Erythroblast (primary cell): ENCODE measurements at regions not wholly inside any gene's neighbourhood (a gene's known extent, or its start where the extent isn't known, plus 50 kb on each side); places are given as distances from the start of the nearest gene placed in this dataset.

Source experiments
- GATA1 ChIP-seq: IDR thresholded peaks from 2 replicates; pipeline ENCODE4 v1.6.1; 2011; ENCODE audit warnings: low read depth, mild to moderate bottlenecking, control low read depth, low read length, moderate library complexity
- POLR2A ChIP-seq: IDR thresholded peaks from 2 replicates; pipeline ENCODE4 v1.6.1; 2011; ENCODE audit warnings: mild to moderate bottlenecking, low read length

DNA sequence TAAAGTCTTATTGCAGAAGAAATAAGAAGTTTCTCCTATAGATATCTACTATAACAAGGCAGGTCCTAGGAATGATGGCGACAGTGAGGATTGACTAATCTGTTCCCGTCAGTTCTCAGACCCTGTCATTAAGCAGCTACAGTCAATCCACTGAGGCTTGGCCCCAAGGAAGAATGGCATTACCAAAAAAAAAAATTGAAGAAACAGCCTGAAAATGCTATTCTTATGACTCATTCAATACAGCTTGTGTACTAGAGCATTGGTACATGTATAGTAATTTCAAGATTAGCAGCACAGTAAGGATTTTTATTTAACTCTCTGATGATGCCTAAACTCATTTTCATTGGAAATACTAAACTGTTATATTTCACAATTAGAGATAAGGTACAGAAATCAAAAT, 1096.1 kb upstream of the NXPH2 start:
- TF ChIP-seq POLR2A: no peak
- no peak for TF ChIP-seq GATA1
